ENCODE measurements at regions not wholly inside any gene's neighbourhood (a gene's known extent, or its start where the extent isn't known, plus 50 kb on each side); places are given as distances from the start of the nearest gene placed in this dataset.
"Not testable (repeated sequence)": the region's sequence is repeated elsewhere in the genome, so short reads cannot be mapped to it uniquely, and the experiment has no call there.

- DNase-seq, result not testable (repeated sequence)
Measured at GRCh38 chr7:6882321-6882721, 56.2 kb upstream of the CCZ1B start.

DNA sequence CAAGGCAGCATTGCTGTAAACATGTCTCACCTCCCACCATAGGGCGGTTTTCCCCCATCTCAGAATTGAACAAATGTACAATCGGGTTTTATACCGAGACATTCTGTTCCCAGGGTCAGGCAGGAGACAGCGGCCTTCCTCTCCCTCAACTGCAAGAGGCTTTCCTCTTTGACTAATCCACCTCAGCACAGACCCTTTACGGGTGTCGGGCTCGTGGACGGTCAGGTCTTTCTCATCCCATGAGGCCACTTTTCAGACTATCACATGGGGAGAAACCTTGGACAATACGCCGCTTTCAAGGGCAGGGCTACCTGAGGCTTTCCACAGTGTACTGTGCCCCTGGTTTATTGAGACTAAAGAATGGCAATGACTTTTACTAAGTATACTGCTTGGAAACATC lies 57.7 kb upstream of the CCZ1B start:
- not testable (repeated sequence) for DNase-seq

GRCh38 chr7:6886198-6886597 lies 60.1 kb upstream of the CCZ1B start:
- DNase-seq, result no peak

- DNase-seq, result not testable (repeated sequence)
Measured at GRCh38 chr7:6888267-6889045, 62.4 kb upstream of the CCZ1B start.

DNA sequence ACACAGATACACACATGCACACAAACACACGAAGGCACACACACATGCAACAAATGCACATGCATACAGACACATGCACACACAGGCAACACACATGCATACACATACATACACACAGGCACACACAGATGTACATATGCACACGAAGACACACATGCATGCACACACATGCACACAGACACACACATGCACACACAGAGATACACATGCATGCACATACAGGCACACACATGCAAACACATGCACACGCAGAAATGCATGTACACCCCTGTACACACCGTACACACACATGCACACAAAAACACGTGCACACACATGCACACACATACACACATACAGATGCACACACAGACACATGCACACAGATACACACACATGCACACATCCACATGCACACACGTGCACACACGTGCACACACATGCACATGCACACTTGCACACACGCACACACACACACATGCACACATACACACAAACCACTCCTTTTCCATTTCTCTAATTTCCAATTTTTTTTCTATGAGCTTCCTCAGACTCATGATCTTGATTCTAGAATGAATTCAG lies 63.3 kb upstream of the CCZ1B start:
- no peak for DNase-seq

- not testable (repeated sequence) for DNase-seq
Measured at GRCh38 chr7:6902097-6902518, 76.0 kb upstream of the CCZ1B start.

DNA sequence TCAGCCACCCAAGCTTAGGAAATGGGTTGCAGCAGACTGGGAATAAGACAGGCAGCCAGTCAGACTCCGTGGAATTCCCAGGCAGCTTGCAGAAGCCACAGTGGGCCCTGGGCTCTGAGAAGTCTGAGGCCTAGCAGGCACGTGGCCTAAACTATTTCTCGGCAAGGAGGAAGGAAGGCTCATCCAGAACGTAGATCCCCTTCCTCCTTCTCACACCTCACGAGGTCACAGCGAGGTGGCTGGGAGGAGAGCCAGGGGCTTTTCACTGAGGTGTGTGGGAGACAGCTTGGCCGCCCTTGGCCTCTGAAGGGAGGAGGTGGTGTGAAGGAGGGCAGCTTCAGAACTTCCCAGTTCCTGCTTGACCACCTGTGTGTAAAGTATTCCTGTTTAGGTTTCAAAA lies 77.2 kb upstream of the CCZ1B start:
- not testable (repeated sequence) for DNase-seq

DNA sequence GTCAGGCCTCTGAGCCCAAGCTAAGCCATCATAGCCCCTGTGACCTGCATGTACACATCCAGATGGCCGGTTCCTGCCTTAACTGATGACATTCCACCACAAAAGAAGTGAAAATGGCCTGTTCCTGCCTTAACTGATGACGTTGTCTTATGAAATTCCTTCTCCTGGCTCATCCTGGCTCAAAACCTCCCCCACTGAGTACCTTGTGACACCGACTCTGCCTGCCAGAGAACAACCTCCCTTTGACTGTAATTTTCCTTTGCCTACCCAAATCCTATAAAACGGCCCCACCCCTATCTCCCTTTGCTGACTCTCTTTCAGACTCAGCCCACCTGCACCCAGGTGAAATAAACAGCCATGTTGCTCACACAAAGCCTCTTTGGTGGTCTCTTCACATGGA lies 77.7 kb upstream of the CCZ1B start:
- not testable (repeated sequence) for DNase-seq

DNA sequence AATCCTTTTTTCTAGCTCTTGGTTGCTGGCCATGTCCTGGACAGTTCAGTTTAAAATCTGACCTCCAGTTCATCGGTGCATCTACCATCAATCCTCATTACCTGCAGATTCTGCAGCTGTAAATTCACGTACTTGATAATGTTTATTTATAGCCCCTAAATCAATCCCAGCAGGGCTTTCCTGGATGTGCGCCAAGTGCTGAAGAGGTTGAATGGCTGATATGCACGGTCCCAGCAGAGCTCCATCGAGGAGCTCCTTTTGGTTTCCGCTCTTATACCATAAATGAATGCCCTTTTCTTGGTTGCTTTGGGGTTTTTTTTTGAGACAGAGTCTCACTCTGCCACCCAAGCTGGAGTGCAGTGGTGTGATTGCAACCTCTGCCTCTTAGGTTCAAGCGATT lies 91.2 kb upstream of the CCZ1B start:
- no peak for DNase-seq

GRCh38 chr7:6919169-6919568 lies 93.1 kb upstream of the CCZ1B start:
- not testable (repeated sequence) for DNase-seq

DNA sequence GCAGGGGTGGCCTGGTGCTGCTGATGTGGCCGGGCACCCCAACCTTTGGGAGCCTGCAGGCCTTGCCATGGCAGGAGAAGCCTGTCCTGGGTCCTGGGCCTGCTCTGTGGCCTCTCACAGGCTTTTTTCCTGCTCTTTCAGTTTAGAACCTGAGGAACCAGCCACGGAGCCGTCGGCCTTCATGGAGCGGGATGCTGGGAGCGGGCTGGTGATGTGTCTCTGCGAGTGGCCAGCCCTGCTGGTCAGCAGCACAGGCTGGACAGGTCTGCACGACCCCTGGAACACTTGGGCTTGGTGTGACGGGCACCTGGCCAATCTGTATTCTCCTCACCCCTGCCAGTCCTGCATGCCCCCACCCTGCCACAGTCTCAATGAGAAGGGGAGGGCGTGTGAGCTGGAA lies 98.4 kb upstream of the CCZ1B start:
- not testable (repeated sequence) for DNase-seq

- not testable (repeated sequence) for DNase-seq
Measured at GRCh38 chr7:6926193-6927174, 100.4 kb upstream of the CCZ1B start.

DNA sequence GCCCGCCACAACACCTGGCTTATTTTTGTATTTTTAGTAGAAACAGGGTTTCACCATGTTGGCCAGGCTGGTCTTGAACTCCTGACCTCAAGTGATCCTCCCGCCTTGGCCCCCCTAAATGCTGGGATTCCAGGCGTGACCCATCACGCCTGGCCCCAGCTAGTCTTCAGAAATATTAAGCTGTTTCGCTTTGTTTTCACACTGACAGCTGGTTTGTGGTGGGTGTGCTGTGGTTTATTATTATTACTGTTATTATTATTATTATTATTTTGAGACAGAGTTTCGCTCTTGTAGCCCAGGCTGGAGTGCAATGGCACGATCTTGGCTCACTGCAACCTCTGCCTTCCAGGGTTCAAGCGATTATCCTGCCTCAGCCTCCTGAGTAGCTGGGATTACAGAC lies 101.6 kb upstream of the CCZ1B start:
- not testable (repeated sequence) for DNase-seq

DNA sequence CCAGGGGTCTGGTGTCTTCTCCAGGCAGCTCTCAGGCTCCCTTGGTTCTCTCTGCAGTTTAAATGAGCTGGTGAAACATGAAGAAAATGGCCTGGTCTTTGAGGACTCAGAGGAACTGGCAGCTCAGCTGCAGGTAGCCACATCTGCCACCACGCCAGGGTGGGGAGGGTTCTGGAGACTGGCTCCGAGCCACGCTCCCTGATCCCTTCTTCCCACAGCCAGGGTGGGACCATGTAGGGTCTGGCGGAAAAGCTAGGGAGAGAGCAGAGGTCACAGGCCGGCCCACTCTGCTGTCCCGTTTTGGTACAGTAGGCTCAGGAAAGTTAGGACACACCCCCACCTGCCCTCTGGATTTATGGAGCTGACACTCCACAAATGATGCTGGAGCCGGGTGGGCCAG lies 103.5 kb upstream of the CCZ1B start:
- not testable (repeated sequence) for DNase-seq

GRCh38 chr7:6930081-6930635 lies 104.1 kb upstream of the CCZ1B start:
- DNase-seq, result not testable (repeated sequence)

GRCh38 chr7:6930787-6931186 lies 104.7 kb upstream of the CCZ1B start:
- not testable (repeated sequence) for DNase-seq

- DNase-seq, result not testable (repeated sequence)
Measured at GRCh38 chr7:6931456-6931855, 105.4 kb upstream of the CCZ1B start.

- DNase-seq, result not testable (repeated sequence)
Measured at GRCh38 chr7:6933954-6934632, 108.0 kb upstream of the CCZ1B start.

DNA sequence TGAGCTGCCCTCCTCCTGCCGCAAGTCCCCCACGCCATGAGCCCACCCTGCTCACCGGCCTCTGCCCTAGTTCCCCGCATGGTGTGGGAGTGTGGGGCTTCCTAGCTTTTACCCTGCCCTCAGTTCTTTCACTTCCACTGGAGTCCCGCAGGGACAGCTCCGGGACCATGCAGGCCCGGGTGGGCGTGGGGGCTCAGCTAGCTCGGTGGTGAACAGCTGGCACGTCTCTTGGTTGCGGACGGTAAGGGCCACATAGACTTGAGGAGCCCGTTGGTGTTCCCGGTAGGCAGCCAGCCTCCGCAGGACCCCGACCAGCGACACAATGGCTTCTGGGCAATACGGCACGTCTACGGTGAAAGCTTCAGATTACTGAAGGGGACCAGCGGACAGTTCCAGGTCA lies 108.9 kb upstream of the CCZ1B start:
- no peak for DNase-seq

GRCh38 chr7:6936626-6937025 lies 110.6 kb upstream of the CCZ1B start:
- not testable (repeated sequence) for DNase-seq

DNA sequence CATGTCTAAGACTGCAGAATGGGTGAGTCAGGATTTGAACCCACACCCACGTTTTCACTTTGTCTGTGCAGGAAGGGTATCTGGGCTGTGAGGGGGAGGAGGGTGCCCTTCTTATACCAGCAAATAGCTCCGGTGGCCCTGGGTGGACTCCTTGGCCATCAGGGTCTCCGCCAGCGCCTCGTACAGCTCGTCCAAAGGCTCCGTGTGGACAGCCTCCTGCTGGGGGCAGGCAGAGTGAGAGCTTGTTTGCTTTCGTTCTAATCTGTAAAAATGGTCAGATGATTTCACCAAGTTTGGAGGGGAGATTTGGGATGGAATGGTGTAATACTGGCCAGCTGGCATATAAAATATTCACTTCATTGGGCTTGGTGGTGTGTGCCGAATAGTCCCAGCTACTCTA lies 111.7 kb upstream of the CCZ1B start:
- DNase-seq, result not testable (repeated sequence)

GRCh38 chr7:6938284-6938683 lies 112.2 kb upstream of the CCZ1B start:
- DNase-seq, result not testable (repeated sequence)

Measured in effector CD4-positive, alpha-beta T cell (primary cell).